ACC112 (cell line): ENCODE measurements at regions not wholly inside any gene's neighbourhood (a gene's known extent, or its start where the extent isn't known, plus 50 kb on each side); places are given as distances from the start of the nearest gene placed in this dataset.

Experiments used
- H2AFZ ChIP-seq: fragments of 200-600 bp; sonication (generic); one replicate; pipeline ENCODE4 v1.6.0; 2017; ENCODE audit warnings: antibody characterized with exemption, low read length; ENCODE audit not compliant: unreplicated experiment
- H3K27ac ChIP-seq: fragments of 200-600 bp; sonication (generic); 2 replicates; pipeline ENCODE4 v1.5.1; 2014; ENCODE audit warnings: low read depth, mild to moderate bottlenecking, antibody characterized with exemption, low read length, moderate library complexity
- H3K27me3 ChIP-seq: fragments of 200-600 bp; sonication (generic); 2 replicates; pipeline ENCODE4 v1.6.1; 2014; ENCODE audit warnings: mild to moderate bottlenecking, antibody characterized with exemption, low read length, moderate library complexity, mixed read lengths; ENCODE audit not compliant: insufficient read depth
- H3K36me3 ChIP-seq: fragments of 200-600 bp; sonication (generic); 2 replicates; pipeline ENCODE4 v1.6.1; 2016; ENCODE audit warnings: mild to moderate bottlenecking, antibody characterized with exemption, low read length, moderate library complexity, mixed read lengths; ENCODE audit not compliant: insufficient read depth
- H3K4me1 ChIP-seq: fragments of 200-600 bp; sonication (generic); one replicate; pipeline ENCODE4 v1.6.1; 2016; ENCODE audit warnings: low read length, mixed read lengths; ENCODE audit not compliant: insufficient read depth, unreplicated experiment, control insufficient read depth
- H3K4me3 ChIP-seq: fragments of 200-600 bp; sonication (generic); 2 replicates; pipeline ENCODE4 v1.5.1; 2014; ENCODE audit warnings: mild to moderate bottlenecking, low read depth, low read length
- H3K79me2 ChIP-seq: fragments of 200-600 bp; sonication (generic); one replicate; pipeline ENCODE4 v1.6.0; 2016; ENCODE audit warnings: low read length; ENCODE audit not compliant: control insufficient read depth, unreplicated experiment, insufficient read depth

DNA sequence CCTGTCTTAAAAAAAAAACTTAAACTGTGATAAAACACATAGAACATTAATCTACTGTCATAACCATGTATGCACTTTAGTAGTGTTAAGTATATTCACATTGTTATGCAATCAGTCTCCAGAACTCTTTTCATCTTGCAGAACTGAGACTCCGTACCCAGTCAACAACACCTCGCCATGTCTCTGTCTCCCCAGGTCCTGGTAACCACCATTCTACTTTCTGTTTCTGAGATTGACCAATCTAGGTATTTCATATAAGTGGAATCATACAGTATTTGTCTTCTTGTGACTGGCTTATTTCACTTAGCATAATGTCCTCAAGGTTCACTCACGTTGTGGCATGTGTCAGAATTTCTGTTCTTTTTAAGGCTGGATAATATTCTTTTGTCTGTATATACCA is 290.8 kb upstream of the CXCR4 start:
- Histone ChIP-seq H3K4me3 (no peak overlapping the region), H3K4me1 (no peaks in the 10 kb centered on the region), H2AFZ (no peak overlapping the region), H3K27ac (no peak overlapping the region), H3K79me2 (no peaks in the 10 kb centered on the region), H3K36me3 (no peaks in the 10 kb centered on the region), H3K27me3 (peaks cover 16% of the 10 kb centered on the region; the same call in 1 of the 2 replicates)

DNA sequence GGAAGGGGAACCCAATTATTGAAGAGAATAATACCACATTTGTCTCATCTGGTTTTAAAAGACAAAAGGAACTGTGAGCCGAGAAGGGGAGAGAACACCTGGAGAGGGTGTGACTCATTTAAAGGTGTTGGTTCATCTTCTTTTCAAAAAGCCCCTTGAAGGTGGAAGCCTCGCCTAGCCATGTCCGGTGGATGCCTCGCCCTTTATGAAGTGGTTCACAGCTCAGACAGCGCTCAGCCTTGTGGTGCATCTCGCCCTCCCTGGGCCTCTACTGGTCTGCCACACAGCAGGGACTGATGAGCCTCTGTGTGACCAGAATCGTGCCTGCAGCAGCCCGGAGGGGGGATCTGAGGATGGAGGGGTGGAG is 290.0 kb upstream of the CXCR4 start:
- H3K27me3 ChIP-seq = peaks cover 16% of the 10 kb centered on the region; the same call in 1 of the 2 replicates
- H3K4me3 ChIP-seq = no peak overlapping the region
- no peaks in the 10 kb centered on the region for H3K4me1 ChIP-seq
- H3K36me3 ChIP-seq = no peaks in the 10 kb centered on the region
- no peak overlapping the region for H3K27ac ChIP-seq
- no peak overlapping the region for H2AFZ ChIP-seq
- H3K79me2 ChIP-seq = no peaks in the 10 kb centered on the region

GRCh38 chr2:136407117-136407951 is 289.4 kb upstream of the CXCR4 start:
- Histone ChIP-seq H3K4me1 (no peaks in the 10 kb centered on the region), H3K27ac (no peak overlapping the region), H3K79me2 (no peaks in the 10 kb centered on the region), H3K4me3 (no peak overlapping the region), H3K36me3 (no peaks in the 10 kb centered on the region), H2AFZ (no peak overlapping the region), H3K27me3 (peaks cover 16% of the 10 kb centered on the region; the same call in 1 of the 2 replicates)

DNA sequence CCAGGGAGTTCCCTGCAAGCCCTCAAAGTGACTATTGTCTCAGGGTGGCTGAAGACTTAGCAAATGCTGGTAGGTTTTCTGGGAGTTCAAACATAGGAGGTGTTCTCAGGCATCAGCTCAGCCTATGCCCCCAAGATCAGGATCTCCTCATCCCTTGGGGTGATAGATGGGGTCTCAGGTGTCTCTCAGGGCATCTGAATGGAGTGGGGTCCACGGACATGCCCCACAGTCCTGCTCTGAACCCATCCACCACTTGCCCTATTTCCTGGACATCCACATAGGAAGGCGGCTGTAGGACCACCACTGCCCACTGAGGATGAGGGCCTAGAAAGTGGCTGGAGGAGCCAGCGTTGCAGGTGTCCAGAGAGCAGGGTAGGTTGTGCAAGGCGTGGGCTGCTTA is 287.0 kb upstream of the CXCR4 start:
- Histone ChIP-seq H3K36me3 (no peaks in the 10 kb centered on the region), H2AFZ (no peak overlapping the region), H3K79me2 (no peaks in the 10 kb centered on the region), H3K27ac (no peak overlapping the region), H3K4me1 (no peaks in the 10 kb centered on the region), H3K4me3 (no peak overlapping the region), H3K27me3 (peaks cover 12% of the 10 kb centered on the region; the same call in 1 of the 2 replicates)

DNA sequence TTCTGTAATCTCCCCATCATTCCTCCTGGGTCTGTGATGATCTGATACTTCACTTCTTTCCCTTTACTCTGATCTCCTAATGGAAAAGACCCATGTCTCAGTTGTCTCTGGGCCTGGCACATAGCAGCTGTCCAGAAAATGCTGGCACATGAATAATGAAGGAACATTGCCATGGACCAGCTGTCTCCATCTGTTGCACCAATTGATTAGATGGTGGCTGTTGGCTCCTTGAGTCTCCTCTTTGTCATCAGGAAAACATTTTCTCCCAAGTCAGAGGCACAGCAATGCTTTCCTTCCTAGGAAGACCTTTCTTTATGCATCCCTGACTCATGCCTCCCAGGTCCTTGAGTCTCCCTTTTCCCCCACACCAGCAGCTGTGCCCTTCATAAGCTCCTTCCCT is 286.2 kb upstream of the CXCR4 start:
- H3K79me2 ChIP-seq = no peaks in the 10 kb centered on the region
- H3K27me3 ChIP-seq = peaks cover 9% of the 10 kb centered on the region; the same call in 1 of the 2 replicates
- no peak overlapping the region for H3K4me3 ChIP-seq
- H2AFZ ChIP-seq = no peak overlapping the region
- no peak overlapping the region for H3K27ac ChIP-seq
- no peaks in the 10 kb centered on the region for H3K4me1 ChIP-seq
- H3K36me3 ChIP-seq = no peaks in the 10 kb centered on the region

DNA sequence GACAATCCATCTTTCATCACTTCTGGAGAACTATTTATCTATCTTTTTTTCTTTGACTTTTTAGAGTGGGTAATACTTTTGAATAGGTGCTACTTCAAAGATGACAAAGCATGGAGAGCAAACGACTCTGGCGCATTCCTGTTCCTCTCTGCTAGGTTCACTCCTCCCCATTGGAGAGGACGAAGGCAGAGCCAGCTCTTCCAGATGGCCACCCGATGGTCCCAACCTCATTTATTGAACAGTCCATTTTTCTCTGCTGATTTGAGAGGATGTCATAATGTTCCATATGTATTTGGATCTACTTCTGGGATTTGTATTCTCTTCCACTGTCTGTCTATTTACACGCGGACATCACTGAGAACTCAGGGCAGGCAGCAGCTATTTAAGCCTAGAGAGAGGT is 284.3 kb upstream of the CXCR4 start:
- H2AFZ ChIP-seq = no peak overlapping the region
- H3K36me3 ChIP-seq = no peaks in the 10 kb centered on the region
- H3K79me2 ChIP-seq = no peaks in the 10 kb centered on the region
- no peaks in the 10 kb centered on the region for H3K4me1 ChIP-seq
- H3K27me3 ChIP-seq = no peaks in the 10 kb centered on the region; the same call in 1 of the 2 replicates
- H3K4me3 ChIP-seq = no peak overlapping the region
- no peak overlapping the region for H3K27ac ChIP-seq

- Histone ChIP-seq H3K36me3 (no peaks in the 10 kb centered on the region), H3K27ac (no peak overlapping the region), H3K79me2 (no peaks in the 10 kb centered on the region), H3K27me3 (no peaks in the 10 kb centered on the region; the same call in 1 of the 2 replicates), H3K4me1 (no peaks in the 10 kb centered on the region), H2AFZ (no peak overlapping the region), H3K4me3 (no peak overlapping the region)
Observed at GRCh38 chr2:136399667-136400289, 281.8 kb upstream of the CXCR4 start.

- Histone ChIP-seq H3K4me1 (no peaks in the 10 kb centered on the region), H3K27me3 (no peaks in the 10 kb centered on the region), H3K27ac (no peak overlapping the region), H2AFZ (no peak overlapping the region), H3K36me3 (no peaks in the 10 kb centered on the region), H3K4me3 (no peak overlapping the region), H3K79me2 (no peaks in the 10 kb centered on the region)
Observed at GRCh38 chr2:136395582-136395981, 277.6 kb upstream of the CXCR4 start.

- H3K27me3 ChIP-seq = peaks cover 6% of the 10 kb centered on the region
- H2AFZ ChIP-seq = no peak overlapping the region
- no peaks in the 10 kb centered on the region for H3K4me1 ChIP-seq
- H3K27ac ChIP-seq = no peak overlapping the region
- no peak overlapping the region for H3K4me3 ChIP-seq
- no peaks in the 10 kb centered on the region for H3K79me2 ChIP-seq
- no peaks in the 10 kb centered on the region for H3K36me3 ChIP-seq
Observed at GRCh38 chr2:136394136-136395060, 276.4 kb upstream of the CXCR4 start.

GRCh38 chr2:136393514-136393913 is 275.6 kb upstream of the CXCR4 start:
- Histone ChIP-seq H3K4me3 (no peak overlapping the region), H3K27me3 (peaks cover 10% of the 10 kb centered on the region), H3K27ac (no peak overlapping the region), H3K36me3 (no peaks in the 10 kb centered on the region), H3K79me2 (no peaks in the 10 kb centered on the region), H2AFZ (no peak overlapping the region), H3K4me1 (no peaks in the 10 kb centered on the region)
